CD4-positive, alpha-beta T cell treated with Interleukin-6 for 4 hours (primary cell): ENCODE measurements at regions not wholly inside any gene's neighbourhood (a gene's known extent, or its start where the extent isn't known, plus 50 kb on each side); places are given as distances from the start of the nearest gene placed in this dataset.

Experiments
- DNase-seq: peaks from one replicate; pipeline ENCODE4 v3.0.0-alpha.2; 2020; ENCODE audit warnings: mixed read lengths

DNA sequence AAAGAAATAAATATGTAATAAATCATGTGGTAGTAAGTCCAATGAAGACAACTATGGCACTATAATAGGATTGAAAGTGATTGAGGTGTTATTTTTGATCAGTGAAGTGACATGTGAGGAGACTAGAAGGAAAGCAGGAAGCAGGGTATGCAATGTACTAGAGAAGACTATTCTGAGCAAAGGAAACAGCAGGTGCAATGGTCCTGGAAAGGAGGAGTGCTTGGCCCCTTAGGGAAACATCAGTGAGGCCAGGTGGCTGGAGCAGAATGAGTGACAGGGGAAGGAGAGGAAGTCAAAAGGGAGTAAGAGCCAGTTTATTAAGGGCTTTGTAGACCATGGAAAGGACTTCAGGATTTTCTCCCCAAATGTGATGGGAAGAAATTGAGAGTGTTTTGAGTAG lies 207.6 kb upstream of the HCCS start:
- no peak for DNase-seq

DNA sequence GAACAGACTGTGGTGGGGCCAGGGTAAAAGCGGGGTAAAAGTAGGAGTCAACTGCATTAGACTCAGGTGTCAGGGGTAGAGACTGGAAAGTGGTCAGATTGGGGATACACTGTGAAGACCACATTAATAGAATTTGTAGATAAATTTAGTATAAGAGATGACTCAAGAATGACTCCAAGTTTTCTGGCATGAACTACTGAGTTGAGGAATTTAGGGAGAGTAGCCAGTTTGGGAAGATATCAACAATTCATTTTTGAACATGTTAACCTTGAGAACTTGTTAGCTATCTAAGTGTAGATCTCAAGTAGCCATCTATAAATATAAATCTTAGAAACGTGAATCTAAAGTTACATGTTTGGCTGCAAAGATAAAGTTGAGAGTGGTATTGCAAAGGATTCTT lies 206.9 kb upstream of the HCCS start:
- DNase-seq: no peak

DNA sequence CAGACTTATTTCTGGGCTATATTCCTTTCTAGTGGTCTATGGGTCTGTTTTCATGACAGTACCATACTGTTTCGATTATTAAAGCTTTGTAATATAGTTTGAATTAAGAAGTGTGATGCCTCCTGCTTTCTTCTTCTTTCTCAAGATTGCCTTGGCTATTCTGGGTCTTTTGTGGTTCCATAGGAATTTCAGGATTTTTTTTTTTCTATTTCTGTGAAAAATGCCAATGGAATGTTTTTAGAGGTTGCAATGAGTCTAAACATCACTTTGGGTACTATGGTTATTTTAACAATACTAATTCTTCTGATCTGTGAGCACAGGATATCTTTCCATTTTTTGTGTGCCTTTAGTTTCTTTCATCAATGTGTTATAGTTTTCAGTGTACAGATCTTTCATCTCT lies 204.3 kb upstream of the HCCS start:
- no peak for DNase-seq

DNA sequence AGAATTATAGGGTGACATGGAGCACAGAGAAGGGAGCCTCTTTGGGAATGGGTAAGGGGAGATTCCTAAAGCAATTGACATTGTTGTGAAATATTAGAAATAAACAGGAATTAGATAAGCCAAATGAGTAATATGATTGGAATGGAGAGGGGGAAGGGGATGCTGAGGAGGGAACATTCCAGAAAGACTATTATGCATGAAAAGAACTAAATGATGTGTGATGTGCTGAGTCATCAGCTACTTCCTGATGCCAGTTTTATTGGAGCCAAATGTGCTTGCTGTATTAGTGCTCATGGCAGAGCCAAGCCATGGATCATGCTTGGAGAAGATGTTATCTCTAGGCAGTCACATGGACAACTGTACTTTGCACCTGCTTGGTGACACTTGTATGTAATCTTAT lies 189.0 kb upstream of the HCCS start:
- DNase-seq: no peak

DNA sequence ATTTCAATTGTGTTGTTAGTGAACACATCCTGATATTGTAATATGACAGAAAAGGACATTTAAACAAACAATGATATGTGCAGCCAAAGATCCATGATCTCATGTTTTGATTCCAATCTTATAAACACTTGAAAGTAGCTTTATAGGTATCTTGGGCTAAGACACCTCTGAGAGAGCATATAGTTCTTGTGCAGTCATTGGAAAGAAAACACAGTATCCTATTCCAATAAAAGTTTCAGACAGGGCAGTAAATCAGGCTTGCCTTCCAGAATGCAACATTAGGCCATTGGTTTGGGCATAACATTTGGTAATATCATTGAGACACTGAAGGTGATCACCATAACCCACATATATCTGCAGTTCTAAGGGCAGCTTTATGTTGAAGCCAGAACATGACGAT lies 188.3 kb upstream of the HCCS start:
- DNase-seq: no peak

DNA sequence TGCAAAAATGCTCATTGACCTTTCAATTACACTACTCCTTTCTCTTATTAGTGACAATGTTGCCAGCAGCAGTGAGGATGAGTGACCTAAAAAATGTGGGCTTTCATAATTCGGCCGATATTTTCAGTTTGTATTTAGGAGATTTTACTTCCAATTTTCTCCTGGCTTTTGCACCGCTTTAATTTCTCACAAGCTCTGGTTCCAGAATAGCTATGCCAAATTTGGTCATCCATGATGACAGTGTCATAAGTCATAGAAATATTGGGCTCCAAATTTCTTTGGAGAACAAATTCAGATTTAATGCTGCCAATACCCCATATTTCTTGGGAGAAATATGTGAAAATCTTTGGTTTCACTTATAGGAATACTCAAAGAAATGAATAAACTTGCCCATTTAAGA lies 187.7 kb upstream of the HCCS start:
- DNase-seq: no peak

DNA sequence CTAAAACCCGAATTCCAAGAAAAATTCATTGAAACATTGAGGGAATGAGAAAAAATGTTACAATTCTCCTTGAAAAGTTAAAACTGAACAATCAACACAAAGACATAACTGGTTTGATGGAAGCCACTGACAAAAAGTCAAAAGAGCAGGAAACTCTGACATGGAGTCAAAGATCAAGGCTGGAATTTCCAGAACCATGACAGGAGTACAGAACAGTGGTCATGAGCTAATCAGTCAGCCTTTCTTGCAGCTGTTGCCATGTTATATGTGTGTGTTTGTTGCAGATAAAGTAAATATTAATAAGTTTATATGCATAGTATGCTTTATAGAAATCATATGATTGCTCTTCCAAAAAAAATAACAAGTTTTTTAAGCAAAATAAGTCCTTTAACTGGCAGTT lies 184.7 kb upstream of the HCCS start:
- no peak for DNase-seq

DNA sequence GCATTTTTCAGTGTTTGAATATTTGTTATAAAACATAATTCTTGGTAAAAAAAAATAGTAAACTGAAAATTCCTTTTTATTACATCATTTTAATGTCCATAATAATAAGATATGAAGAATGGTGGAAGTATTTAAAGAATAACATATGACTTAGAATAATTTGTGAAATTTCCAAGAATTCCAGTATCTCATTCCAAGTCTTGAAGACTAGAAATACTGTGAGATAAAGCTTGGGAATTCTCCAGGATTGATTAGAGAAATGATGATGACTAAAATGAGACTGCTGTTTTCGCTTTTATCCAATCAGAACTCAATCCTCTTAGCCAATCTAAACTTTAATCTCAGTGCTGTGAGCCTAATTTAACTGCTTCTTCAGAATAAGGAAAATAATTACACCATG lies 184.2 kb upstream of the HCCS start:
- no peak for DNase-seq

DNA sequence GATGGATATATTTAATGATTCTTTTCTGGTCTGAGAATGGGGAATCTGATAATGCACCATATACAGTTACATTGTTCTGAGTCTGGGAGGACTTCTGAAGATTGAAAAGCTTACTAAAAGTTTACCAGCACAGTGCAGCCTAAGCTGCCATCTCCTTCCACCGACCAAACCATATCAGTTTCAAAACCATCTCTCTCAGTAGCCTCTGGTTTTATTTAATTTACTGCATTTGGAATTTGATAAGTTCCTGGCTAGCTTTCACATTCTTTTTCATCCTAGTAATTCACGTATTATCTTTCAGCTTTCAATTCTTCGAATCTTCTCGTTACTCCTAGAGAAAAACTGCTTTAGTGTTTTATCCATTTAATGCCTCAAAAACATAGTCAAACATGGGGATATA lies 181.4 kb upstream of the HCCS start:
- no peak for DNase-seq

DNA sequence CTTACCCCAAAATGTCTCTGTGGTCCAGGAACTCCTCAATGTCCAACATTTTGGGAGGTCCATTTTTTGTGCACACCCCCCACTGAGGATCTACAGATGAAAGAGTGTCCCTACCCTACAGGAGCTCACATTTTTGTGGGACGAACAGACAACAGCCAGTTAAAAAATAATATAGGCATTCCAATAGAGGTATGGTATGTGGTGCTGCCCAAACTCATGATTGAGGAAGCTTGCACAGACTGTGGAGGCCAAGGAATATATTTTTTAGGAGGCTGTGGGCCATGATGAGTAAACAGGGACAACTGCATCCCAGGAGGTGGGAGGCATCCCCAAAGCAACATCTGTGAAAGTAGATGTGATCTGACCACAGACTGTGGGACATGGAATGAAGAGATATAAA lies 181.0 kb upstream of the HCCS start:
- DNase-seq: no peak

DNA sequence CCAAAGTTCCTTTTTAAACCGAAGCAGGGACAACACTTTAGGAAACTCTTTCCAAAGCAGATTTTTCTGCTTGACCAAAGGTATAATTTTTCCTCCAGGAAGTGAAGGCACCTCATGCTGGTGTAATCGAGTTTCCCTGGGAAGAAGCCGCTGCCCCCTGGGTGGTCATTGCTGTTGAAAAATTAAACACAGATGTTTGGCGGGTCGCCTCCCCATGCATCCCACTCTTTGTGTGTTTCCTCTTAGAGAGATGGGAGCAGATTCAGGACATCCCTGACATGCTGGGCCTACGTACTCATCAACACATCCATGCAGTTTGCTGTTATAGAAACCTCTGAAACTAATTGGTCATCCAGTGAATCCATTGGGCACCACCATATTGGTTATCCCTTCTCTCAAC lies 179.2 kb upstream of the HCCS start:
- no peak for DNase-seq

DNA sequence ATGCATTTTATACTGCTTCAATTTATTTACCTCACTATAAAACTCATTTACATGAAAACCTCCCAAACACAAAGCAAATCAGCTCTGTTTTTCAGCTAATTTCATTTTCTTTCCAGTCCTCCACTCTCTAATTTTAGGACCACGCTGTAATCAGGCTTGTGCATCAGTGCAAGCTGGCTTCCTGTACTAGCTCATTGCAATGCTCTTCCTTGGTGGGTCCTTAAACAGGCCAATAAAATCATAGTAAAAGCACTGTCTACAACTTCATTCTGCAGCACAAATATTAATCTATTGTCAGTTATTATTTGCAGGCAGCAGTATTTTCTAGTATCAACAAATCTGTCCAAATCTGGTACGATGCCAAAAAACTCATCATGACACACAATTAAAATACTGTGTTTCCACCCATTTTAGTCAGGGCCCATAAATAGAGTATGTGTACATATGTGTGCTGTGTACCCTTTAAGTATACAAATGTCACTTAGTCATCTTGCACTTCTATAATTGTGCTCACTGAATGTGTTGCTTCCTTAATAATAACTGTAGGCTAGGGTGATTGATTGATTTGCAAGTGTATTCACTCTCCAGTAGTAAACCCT lies 178.2 kb upstream of the HCCS start:
- no peak for DNase-seq

DNA sequence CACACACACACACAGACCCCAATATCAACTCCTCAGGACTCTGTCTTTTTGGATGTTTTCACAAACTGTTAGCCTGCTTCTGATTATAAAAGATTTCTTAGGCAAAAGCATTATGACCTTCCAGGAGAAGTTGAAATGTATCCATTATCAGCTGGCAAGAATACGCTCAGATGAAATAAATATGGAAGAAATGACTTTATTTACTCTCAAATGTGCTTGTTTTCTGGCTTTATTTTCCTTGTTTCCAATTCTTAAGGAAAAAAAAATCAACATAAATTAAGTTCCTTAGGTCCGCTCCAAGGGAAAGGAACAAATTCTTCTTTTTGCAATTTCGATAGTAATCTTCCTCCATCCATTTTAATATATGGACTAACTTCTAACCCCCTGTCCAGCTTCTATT lies 175.6 kb upstream of the HCCS start:
- no peak for DNase-seq

DNA sequence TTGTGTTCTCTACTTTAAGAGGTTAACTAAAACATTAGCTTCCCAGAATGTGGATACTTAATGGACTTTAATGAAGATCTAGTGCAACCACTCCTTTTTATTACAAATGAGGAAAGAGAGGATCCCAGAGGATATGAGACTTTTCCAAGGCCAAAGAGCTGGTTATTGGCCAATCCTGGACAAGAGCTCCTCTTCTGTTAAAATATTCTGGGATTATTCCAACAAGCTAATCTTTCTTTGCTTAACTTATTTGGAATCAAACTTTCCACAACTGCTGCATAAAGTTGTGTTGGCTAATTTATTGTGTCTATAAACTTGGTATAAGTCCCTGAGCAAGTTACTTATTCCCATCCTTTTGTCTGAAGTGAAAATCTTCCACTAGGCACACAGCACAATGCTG lies 174.2 kb upstream of the HCCS start:
- DNase-seq: no peak

DNA sequence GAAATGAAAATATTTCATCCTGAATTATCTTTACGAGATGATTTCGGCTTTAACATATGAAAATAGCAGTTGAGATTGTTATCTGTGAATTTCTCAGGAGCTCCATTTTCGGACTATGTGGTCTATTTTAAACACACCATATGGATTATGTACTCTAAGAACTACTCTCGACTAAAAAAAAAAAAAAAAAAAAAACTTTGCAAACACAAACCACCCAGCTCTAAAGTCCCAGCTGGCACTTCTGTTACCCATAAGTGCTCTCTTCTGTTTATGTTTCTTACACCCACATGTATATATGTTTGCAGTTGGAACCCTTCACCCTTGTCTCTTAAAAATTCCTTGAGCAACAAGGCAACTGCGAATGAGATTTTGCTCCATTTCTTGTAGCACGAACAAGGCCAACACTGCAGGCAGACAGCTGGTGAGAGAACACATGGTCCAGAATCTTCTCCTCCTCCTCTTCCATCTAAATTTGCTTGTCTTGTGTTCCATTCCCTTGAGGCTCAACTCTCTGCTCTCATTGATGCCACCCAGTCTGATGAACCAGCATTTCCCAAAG lies 172.7 kb upstream of the HCCS start:
- no peak for DNase-seq

DNA sequence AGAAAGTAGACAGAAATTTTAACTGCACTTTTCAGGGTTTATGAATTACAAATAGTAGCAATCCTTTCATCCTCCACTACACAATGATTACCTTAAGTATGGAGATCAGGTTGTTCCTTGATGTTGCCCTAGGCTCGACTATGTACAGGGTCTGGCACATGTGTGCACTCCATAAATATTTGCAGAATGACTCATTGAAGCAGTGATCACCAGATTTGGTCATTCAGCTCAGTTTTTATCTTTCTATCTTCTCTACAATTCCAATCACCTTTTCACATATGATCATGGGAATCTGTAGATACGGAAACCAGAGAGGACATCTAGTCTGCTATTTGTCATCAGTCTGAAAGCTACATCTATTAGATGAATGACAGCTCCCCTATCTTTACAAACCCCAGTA lies 171.7 kb upstream of the HCCS start:
- DNase-seq: no peak

DNA sequence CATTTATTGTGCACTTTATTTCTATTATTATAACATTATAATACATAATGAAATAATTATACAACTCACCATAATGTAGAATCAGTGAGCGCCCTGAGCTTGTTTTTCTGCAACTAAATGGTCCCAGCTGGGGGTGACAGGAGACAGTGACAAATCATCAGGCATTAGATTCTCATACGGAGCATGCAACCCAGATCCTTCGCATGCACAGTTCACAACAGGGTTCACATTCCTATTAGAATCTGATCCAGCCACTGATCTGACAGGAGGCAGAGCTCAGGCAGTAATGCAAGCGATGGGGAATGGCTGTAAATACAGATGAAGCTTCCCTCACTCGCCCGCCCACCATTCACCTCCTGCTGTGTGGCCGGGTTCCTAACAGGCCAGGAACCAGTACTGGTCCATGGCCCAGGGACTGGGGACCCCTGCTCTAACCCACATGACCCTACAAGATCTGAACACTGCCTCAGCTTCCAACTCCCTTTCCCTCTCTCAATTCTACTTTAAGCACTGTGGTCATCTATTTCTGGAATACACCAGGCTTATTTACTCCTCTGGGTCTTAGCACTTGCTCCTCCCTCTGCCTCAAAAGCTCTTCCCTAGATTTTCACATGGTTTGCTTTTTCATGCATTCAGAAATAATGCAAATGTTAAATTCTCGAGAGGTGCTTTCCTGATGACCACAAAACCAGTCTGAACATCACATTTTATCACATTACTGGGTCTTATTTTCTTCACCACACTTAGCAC lies 166.8 kb upstream of the HCCS start:
- no peak for DNase-seq

DNA sequence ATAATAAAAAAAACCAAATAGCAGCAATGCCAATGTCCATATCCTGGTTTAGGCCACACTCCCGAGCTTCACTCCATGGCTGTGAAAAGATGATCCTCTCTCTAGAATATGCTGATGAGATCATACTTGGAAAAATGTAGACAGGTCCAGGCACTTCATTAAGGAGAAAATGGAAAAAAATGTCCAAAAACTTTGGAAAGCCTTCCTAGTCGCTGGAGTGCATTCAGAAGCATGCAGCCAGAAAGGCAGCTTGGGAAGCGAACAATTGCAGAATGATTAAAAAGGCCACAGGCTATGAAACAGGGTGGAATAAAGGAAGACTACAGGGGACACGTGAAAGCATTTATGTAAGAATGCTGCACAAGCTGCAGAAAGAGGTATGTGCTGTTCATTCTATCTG lies 165.6 kb upstream of the HCCS start:
- DNase-seq: no peak

DNA sequence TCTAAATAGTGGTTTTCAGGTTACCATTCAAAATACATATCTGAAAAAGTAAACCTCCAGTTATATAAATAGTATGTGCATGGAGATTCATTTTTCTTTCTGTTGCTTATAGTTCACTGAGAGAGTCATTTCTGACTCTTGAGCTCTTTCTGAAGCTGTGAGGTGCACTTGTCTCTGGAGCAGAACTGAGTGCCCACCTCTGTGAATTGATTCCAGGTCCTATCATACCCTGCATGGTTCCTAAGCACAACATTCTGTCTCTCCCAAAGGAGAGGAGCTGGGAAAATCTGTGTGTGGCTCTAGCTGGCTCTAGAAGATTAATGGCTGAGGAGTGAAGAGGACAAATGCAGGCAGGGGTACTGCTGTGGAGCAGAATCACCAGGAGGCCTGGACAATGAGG lies 161.6 kb upstream of the HCCS start:
- no peak for DNase-seq

DNA sequence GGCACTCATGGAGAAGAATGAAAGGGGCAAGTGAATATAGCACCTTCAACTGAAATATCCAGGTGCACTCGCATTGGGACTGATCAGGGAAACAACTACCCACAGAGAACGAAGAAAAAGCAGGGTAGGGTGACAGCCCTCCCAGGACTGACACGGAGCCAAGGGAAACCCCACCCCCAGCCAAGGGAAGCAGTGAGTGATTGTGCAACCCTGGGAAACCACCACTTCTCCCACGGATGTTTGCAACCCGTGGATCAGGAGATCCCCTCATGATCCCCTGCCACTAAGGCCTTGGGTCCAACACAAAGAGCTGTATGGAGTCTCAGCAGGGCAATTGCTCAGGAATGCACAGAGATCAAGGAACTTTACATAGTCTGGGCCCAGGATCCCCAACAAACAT lies 158.5 kb upstream of the HCCS start:
- no peak for DNase-seq

DNA sequence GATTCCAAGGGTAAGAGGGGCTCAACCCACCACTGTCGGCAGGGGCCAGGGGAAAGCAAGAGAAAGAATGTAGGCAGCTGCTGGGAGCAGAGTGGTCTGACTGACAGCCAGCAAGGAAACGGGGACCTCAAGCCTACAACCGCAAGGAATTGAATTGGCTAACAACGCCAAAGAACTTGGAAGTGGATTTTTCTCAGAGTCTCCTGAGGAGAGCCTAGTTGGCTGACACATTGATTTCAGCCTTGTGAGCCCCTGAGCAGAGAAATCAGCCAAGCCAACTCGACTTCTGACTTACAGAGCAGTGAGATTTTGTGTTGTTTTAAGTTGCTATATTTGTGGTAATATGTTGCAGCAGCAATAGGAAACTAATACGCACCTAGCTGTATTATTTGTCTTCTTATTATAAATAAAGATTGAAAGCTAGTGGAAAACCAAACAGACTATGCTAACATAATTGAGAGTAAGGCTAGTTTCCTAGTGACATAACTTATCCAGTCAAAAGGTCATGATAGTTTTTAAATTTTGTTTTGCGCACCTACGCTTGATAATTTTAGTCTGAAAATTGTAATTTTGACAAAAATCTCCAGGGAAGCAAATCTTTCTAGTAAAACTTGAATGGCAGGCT lies 145.8 kb upstream of the HCCS start:
- no peak for DNase-seq

DNA sequence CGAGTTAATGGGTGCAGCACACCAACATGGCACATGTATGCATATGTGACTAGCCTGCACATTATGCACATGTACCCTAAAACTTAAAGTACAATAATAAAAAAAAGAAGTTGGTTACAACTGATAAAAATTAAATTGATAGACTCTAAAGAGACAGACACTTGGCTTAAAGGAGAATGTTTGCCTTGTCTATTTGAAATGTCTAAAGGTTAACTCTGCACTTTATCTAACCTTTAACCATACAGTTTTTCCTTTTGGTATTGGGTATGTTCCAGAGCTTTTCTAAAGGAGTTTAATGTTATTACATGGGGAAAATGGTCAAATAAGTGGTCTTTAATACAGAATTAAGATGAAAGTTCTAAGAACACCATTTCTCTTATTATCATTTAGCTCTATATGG lies 145.1 kb upstream of the HCCS start:
- DNase-seq: no peak

DNA sequence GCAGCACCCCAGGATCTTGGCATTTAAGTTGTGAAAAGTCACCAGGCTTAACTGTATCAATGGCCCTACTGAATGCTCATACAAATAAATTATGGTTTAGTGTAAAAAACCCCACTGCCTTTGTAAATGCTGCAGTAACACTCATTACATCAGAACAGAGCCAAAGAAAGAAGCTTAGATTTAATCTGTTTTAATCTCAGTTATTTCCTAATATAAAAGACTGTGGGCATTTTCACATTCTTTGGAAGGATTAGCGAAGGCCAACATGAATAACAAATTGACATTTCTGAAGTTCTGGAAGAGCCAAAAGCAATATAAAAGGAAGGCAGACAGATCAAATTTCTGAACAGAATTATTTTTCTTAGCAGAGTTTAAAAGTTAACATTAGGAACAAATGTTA lies 140.0 kb upstream of the HCCS start:
- no peak for DNase-seq

DNA sequence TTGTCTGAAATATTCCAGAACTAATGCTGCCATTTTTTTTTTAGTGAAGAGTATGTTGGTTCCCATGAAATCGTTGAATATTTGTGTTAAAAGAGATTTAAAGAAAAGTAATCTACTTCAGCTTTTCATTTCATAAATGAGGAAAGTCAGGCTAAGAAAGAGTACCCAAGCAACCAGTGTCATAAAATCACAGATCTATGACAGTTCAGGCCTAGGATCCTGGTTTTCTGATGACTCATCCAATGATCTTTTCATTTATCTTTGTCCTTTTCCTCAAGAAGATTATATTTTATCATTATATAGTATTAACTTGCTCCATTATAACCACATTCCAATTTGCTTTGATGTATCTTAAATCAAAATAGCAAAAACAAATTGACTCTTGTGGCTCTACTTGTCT lies 139.4 kb upstream of the HCCS start:
- DNase-seq: no peak

DNA sequence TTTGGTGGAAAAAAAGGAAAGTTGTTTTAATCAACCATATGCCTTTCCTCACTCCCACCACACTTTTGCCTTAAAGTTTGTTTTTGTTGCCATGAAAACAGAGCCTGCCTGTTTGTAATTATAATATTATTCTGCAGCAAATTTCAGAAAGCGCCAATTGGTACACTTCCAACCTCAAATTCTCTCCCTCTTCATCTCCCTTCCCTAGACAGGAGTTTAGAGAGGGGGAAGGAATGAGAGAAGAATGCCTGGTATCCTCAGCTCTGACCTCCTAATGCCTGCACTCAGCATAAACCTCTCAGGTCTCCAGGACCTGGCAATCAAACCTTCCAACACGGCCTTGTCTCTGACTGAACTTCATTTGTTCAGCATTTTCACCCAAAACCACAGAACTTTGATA lies 138.4 kb upstream of the HCCS start:
- no peak for DNase-seq
